ENCODE measurements at regions not wholly inside any gene's neighbourhood (a gene's known extent, or its start where the extent isn't known, plus 50 kb on each side); places are given as distances from the start of the nearest gene placed in this dataset.

DNA sequence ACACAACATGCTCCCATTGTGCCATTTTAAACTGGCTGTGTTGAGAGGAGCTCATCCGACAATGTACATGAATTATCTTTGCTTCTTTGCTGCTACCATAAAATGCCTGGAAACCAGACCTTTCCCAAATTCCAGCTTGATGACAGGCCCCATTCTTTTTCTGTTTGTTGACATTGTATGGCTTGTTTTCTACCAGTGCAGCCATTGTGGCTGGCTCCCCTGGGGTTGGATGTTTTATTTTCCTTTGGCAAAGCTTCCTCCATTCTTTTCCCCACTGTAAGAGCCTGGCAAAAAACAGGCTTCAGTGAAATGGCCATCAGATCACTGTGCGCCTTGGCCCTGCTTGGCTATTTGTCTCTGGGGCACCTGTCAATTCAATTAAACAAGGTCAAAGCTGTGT, 532.5 kb downstream of the VRK1 start:
- H2BK15ac ChIP-seq (ENCODE audit: low read length) = no peak overlapping the region
- H2BK5ac ChIP-seq (ENCODE audit: low read length) = no peak overlapping the region
- H3K36me3 ChIP-seq (replicated peaks in 1 of 2; ENCODE audit: control insufficient read depth in 2 of 2, insufficient read depth in 2 of 2, low read length in 2 of 2) = no peaks in the 10 kb centered on the region
- no peak overlapping the region for H3K4ac ChIP-seq (ENCODE audit: low read length)
- no peak overlapping the region for H3K4me2 ChIP-seq (ENCODE audit: insufficient read depth, low read length, poor library complexity, severe bottlenecking)
- H4K8ac ChIP-seq (ENCODE audit: low read depth, low read length) = no peak overlapping the region
- no peaks in the 10 kb centered on the region for H3K79me1 ChIP-seq (ENCODE audit: low read depth, low read length)
- H3K23ac ChIP-seq (ENCODE audit: low read depth, low read length, poor library complexity) = no peak overlapping the region
- H2AK5ac ChIP-seq (ENCODE audit: low read depth, low read length) = no peak overlapping the region
- H3K9me3 ChIP-seq (replicated peaks in 1 of 2; ENCODE audit: control insufficient read depth in 2 of 2, insufficient read depth in 1 of 2, low read depth in 1 of 2, low read length in 2 of 2) = peaks cover 0 to 3% of the 10 kb centered on the region in 2 donors
- H3K27me3 ChIP-seq (ENCODE audit: control insufficient read depth in 3 of 3, insufficient read depth in 3 of 3, low read depth in 1 of 3, low read length in 3 of 3) = no peaks in the 10 kb centered on the region
- no peak overlapping the region for H3K4me3 ChIP-seq (ENCODE audit: low read length in 2 of 2)
- no peak overlapping the region for H2BK12ac ChIP-seq (ENCODE audit: low read length)
- H4K91ac ChIP-seq (ENCODE audit: low read depth, low read length, poor library complexity) = no peak overlapping the region
- H3K14ac ChIP-seq (ENCODE audit: low read length) = no peak overlapping the region
- WGBS, 2 donors (ENCODE audit: extremely low coverage in 2 of 2, insufficient read length in 2 of 2, insufficient replicate concordance in 1 of 2) = no CpG with 5 or more reads among the region's 2 CpGs
- no peak for DNase-seq (ENCODE audit: low spot score)
- no peak overlapping the region for H2BK120ac ChIP-seq (ENCODE audit: low read depth, low read length)
- H3K27ac ChIP-seq (replicated peaks; ENCODE audit: low read length) = no peak overlapping the region
- no peak overlapping the region for H3K9ac ChIP-seq (ENCODE audit: low read depth, low read length, poor library complexity)
- H3K18ac ChIP-seq (ENCODE audit: low read length) = no peak overlapping the region
- peaks cover 0 to 2% of the 10 kb centered on the region in 2 donors for H3K4me1 ChIP-seq (ENCODE audit: control insufficient read depth in 2 of 2, insufficient read depth in 1 of 2, low read depth in 1 of 2, low read length in 2 of 2)
- no peak overlapping the region for H2AFZ ChIP-seq (ENCODE audit: low read length)

DNA sequence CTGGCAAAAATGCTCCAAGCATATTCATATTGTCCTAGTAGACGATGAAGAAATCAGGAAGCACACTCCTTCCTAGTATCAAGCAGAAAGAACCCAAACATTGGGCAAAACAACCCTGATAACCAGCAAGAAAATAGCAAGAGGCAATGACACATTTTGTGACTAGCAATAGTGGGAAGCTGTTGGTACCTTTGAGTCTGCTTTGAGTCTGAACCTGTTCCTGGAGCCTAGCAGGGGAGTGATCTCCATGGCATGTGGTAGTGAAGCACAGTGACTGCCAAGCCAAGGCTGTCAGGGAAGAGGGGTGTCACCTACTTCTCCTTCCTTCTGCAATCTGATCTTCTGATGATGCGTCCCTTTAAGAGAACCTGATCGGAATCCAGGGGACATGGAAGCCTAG, 533.9 kb downstream of the VRK1 start:
- Histone ChIP-seq H3K27me3 (ENCODE audit: control insufficient read depth in 3 of 3, insufficient read depth in 3 of 3, low read depth in 1 of 3, low read length in 3 of 3) (no peaks in the 10 kb centered on the region), H3K4me3 (ENCODE audit: low read length in 2 of 2) (no peak overlapping the region), H3K14ac (ENCODE audit: low read length) (no peak overlapping the region), H2AFZ (ENCODE audit: low read length) (no peak overlapping the region), H3K27ac (replicated peaks; ENCODE audit: low read length) (no peak overlapping the region), H2BK12ac (ENCODE audit: low read length) (no peak overlapping the region), H3K18ac (ENCODE audit: low read length) (no peak overlapping the region), H2BK5ac (ENCODE audit: low read length) (no peak overlapping the region), H3K23ac (ENCODE audit: low read depth, low read length, poor library complexity) (no peak overlapping the region), H3K36me3 (replicated peaks in 1 of 2; ENCODE audit: control insufficient read depth in 2 of 2, insufficient read depth in 2 of 2, low read length in 2 of 2) (no peaks in the 10 kb centered on the region), H2BK15ac (ENCODE audit: low read length) (no peak overlapping the region), H3K9ac (ENCODE audit: low read depth, low read length, poor library complexity) (no peak overlapping the region), H3K79me1 (ENCODE audit: low read depth, low read length) (no peaks in the 10 kb centered on the region), H3K4me2 (ENCODE audit: insufficient read depth, low read length, poor library complexity, severe bottlenecking) (no peak overlapping the region), H3K4ac (ENCODE audit: low read length) (no peak overlapping the region), H3K9me3 (replicated peaks in 1 of 2; ENCODE audit: control insufficient read depth in 2 of 2, insufficient read depth in 1 of 2, low read depth in 1 of 2, low read length in 2 of 2) (peaks cover 0 to 3% of the 10 kb centered on the region in 2 donors), H4K8ac (ENCODE audit: low read depth, low read length) (no peak overlapping the region), H2AK5ac (ENCODE audit: low read depth, low read length) (no peak overlapping the region), H3K4me1 (ENCODE audit: control insufficient read depth in 2 of 2, insufficient read depth in 1 of 2, low read depth in 1 of 2, low read length in 2 of 2) (peaks cover 0 to 2% of the 10 kb centered on the region in 2 donors), H2BK120ac (ENCODE audit: low read depth, low read length) (no peak overlapping the region), H4K91ac (ENCODE audit: low read depth, low read length, poor library complexity) (no peak overlapping the region)
- no CpG with 5 or more reads among the region's 3 CpGs for WGBS, 2 donors (ENCODE audit: extremely low coverage in 2 of 2, insufficient read length in 2 of 2, insufficient replicate concordance in 1 of 2)
- DNase-seq (ENCODE audit: low spot score) = no peak

- Histone ChIP-seq H3K4me1 (ENCODE audit: control insufficient read depth in 2 of 2, insufficient read depth in 1 of 2, low read depth in 1 of 2, low read length in 2 of 2) (peaks cover 0 to 2% of the 10 kb centered on the region in 2 donors), H2AFZ (ENCODE audit: low read length) (no peak overlapping the region), H3K27me3 (ENCODE audit: control insufficient read depth in 3 of 3, insufficient read depth in 3 of 3, low read depth in 1 of 3, low read length in 3 of 3) (no peaks in the 10 kb centered on the region), H3K4me3 (ENCODE audit: low read length in 2 of 2) (no peak overlapping the region), H4K91ac (ENCODE audit: low read depth, low read length, poor library complexity) (no peak overlapping the region), H2BK5ac (ENCODE audit: low read length) (no peak overlapping the region), H2BK15ac (ENCODE audit: low read length) (no peak overlapping the region), H2BK12ac (ENCODE audit: low read length) (no peak overlapping the region), H3K4me2 (ENCODE audit: insufficient read depth, low read length, poor library complexity, severe bottlenecking) (no peak overlapping the region), H2AK5ac (ENCODE audit: low read depth, low read length) (no peak overlapping the region), H4K8ac (ENCODE audit: low read depth, low read length) (no peak overlapping the region), H3K4ac (ENCODE audit: low read length) (no peak overlapping the region), H3K23ac (ENCODE audit: low read depth, low read length, poor library complexity) (no peak overlapping the region), H3K27ac (replicated peaks; ENCODE audit: low read length) (no peak overlapping the region), H3K9me3 (replicated peaks in 1 of 2; ENCODE audit: control insufficient read depth in 2 of 2, insufficient read depth in 1 of 2, low read depth in 1 of 2, low read length in 2 of 2) (peaks cover 0 to 3% of the 10 kb centered on the region in 2 donors), H3K9ac (ENCODE audit: low read depth, low read length, poor library complexity) (no peak overlapping the region), H2BK120ac (ENCODE audit: low read depth, low read length) (no peak overlapping the region), H3K36me3 (replicated peaks in 1 of 2; ENCODE audit: control insufficient read depth in 2 of 2, insufficient read depth in 2 of 2, low read length in 2 of 2) (no peaks in the 10 kb centered on the region), H3K79me1 (ENCODE audit: low read depth, low read length) (no peaks in the 10 kb centered on the region), H3K14ac (ENCODE audit: low read length) (no peak overlapping the region), H3K18ac (ENCODE audit: low read length) (no peak overlapping the region)
- WGBS, 2 donors (ENCODE audit: extremely low coverage in 2 of 2, insufficient read length in 2 of 2, insufficient replicate concordance in 1 of 2) = no CpG with 5 or more reads among the region's 3 CpGs
- no peak for DNase-seq (ENCODE audit: low spot score)
These were observed 534.3 kb downstream of the VRK1 start for GRCh38 chr14:97331526-97331925.

GRCh38 chr14:97336179-97336578, 539.0 kb downstream of the VRK1 start:
- no peaks in the 10 kb centered on the region for H3K36me3 ChIP-seq (replicated peaks in 1 of 2; ENCODE audit: control insufficient read depth in 2 of 2, insufficient read depth in 2 of 2, low read length in 2 of 2)
- no CpG with 5 or more reads among the region's 1 CpG for WGBS, 2 donors (ENCODE audit: extremely low coverage in 2 of 2, insufficient read length in 2 of 2, insufficient replicate concordance in 1 of 2)

More at GRCh38 chr14:97336179-97336578, 539.0 kb downstream of the VRK1 start:
- no peak overlapping the region for H3K4me3 ChIP-seq (ENCODE audit: low read length in 2 of 2)
- H3K9ac ChIP-seq (ENCODE audit: low read depth, low read length, poor library complexity) = no peak overlapping the region
- H3K23ac ChIP-seq (ENCODE audit: low read depth, low read length, poor library complexity) = no peak overlapping the region
- no peak overlapping the region for H2BK12ac ChIP-seq (ENCODE audit: low read length)
- no peak overlapping the region for H4K8ac ChIP-seq (ENCODE audit: low read depth, low read length)
- no peak overlapping the region for H4K91ac ChIP-seq (ENCODE audit: low read depth, low read length, poor library complexity)
- no peak overlapping the region for H3K4me2 ChIP-seq (ENCODE audit: insufficient read depth, low read length, poor library complexity, severe bottlenecking)
- H2AK5ac ChIP-seq (ENCODE audit: low read depth, low read length) = no peak overlapping the region
- no peak for DNase-seq (ENCODE audit: low spot score)
- no peaks in the 10 kb centered on the region for H3K9me3 ChIP-seq (replicated peaks in 1 of 2; ENCODE audit: control insufficient read depth in 2 of 2, insufficient read depth in 1 of 2, low read depth in 1 of 2, low read length in 2 of 2)
- H3K4me1 ChIP-seq (ENCODE audit: control insufficient read depth in 2 of 2, insufficient read depth in 1 of 2, low read depth in 1 of 2, low read length in 2 of 2) = no peaks in the 10 kb centered on the region
- H2AFZ ChIP-seq (ENCODE audit: low read length) = no peak overlapping the region
- no peak overlapping the region for H2BK15ac ChIP-seq (ENCODE audit: low read length)
- no peak overlapping the region for H3K27ac ChIP-seq (replicated peaks; ENCODE audit: low read length)
- no peak overlapping the region for H3K4ac ChIP-seq (ENCODE audit: low read length)
- no peak overlapping the region for H3K18ac ChIP-seq (ENCODE audit: low read length)
- no peak overlapping the region for H2BK120ac ChIP-seq (ENCODE audit: low read depth, low read length)
- no peaks in the 10 kb centered on the region for H3K27me3 ChIP-seq (ENCODE audit: control insufficient read depth in 3 of 3, insufficient read depth in 3 of 3, low read depth in 1 of 3, low read length in 3 of 3)
- H3K14ac ChIP-seq (ENCODE audit: low read length) = no peak overlapping the region
- no peaks in the 10 kb centered on the region for H3K79me1 ChIP-seq (ENCODE audit: low read depth, low read length)
- no peak overlapping the region for H2BK5ac ChIP-seq (ENCODE audit: low read length)
